Globus pallidus (tissue), 1 donor: ENCODE measurements at regions not wholly inside any gene's neighbourhood (a gene's known extent, or its start where the extent isn't known, plus 50 kb on each side); places are given as distances from the start of the nearest gene placed in this dataset.
"Not testable (repeated sequence)": the region's sequence is repeated elsewhere in the genome, so short reads cannot be mapped to it uniquely, and the experiment has no call there.

Source experiments
- DNase-seq: peaks from one replicate; pipeline ENCODE4 v3.0.0-alpha.2; 2015; ENCODE audit warnings: low spot score

DNA sequence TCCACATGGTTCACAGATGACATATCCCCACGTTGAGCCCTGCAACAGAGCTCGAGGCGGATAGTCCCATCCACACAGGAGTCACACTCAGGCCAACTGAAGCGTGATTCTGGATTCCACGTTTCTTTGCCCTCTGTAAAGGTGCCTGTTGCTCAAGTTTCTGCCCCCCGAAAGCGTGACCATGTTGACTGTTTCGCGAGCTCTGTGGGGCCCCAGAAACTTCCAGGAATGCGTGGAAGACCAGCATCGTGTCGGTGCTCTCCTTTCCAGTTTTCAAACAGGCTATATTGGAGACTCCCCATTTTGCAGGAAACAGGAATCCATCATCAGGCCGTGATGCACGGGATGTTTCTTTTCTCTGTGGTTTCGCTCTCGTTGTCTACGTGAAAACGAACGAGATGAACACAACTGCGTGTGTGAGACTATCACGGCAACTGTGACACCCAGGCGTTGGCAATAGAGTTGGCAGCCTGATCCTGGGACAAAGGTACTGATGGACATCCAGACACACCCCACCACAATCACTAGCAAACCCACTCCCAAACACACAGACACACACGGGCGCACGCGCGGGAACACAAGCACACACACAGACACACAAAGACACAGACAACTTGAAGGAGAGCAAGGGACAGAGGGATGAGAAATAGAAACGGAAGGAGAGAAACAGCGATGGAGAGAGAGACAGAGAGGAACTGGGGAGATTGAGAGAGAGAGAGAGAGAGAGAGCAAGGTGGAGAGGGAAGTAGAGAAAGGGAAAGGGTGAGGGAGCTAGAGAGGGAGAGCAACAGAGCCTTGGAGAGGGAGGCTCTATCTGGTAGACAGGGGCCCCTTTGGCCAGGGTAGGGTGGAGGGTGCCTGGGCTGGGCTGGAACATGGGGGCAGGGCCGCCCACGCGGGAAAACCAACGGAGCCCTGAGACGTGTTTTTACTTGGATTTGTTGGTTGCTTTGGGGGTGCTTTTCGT lies 1609.3 kb downstream of the SPATA31A7 start:
- DNase-seq = peak; percentile 57

DNA sequence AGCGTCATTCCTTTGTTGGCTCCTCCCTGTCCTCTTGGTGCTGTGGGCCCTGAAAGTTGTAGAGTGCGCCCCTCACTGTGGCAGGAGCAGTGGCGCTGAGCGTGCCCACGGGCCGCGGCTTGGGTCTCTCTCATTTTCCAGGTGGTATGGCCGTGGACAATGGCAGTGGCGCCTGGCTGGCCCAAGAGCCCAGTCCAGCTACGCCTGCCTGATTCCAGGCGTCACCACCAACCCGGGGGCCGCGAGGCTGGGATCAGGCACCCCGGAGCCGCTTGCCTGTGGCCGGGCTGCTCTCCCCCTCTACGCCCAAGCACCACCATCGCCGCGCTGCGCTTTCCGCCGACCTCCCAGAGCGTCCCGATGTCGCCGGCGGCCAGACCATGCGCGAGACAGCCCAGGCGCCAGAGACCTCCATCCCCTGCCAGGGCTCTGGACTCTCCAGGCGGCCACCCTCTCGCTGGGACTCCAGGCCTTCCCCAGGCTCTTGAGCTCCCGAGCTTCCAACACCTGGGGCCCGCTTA lies 1610.1 kb downstream of the SPATA31A7 start:
- peak; percentile 37 for DNase-seq

DNA sequence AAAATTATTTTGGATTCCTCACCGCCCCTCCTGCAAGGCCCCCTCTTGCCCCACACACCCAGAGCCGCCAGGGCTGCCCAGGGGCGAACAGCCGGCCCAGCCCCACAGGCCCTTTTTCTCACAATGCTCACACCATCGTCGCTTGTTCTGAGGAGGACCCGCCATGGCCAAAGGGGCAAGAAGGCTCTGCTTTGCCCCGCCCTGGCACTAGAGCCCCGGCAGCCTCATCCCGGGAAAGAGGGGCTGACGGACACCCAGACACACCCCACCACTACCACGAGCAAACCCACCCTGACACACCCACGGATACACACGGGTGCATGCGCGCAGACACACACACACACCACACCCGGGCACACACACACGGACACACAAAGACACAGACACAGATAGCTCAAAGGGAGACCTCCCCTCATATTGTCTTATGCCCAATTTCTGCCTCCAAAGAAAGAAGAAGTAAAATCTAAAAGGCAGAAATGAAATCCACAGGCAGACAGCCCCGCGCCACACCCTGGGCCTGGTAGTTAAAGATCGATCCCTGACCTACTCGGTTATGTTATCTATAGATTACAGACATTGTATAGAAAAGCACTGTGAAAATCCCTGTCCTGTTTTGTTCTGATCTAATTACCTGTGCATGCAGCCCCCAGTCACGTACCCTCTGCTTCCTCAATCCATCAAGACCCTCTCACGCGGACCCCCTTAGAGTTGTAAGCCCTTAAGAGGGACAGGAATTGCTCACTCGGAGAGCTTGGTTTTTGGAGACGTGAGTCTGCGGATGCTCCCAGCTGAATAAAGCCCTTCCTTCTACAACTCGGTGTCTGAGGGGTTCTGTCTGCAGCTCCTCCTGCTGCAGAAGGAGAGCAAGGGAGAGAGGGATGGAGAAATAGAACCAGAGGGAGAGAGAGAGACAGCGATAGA lies 1610.9 kb downstream of the SPATA31A7 start:
- DNase-seq = peak; percentile 47

- DNase-seq = peak; percentile 53
These were observed 1611.6 kb downstream of the SPATA31A7 start for GRCh38 chr9:62801372-62801811.

GRCh38 chr9:62801961-62802718 lies 1612.3 kb downstream of the SPATA31A7 start:
- peak; percentile 82 for DNase-seq

DNA sequence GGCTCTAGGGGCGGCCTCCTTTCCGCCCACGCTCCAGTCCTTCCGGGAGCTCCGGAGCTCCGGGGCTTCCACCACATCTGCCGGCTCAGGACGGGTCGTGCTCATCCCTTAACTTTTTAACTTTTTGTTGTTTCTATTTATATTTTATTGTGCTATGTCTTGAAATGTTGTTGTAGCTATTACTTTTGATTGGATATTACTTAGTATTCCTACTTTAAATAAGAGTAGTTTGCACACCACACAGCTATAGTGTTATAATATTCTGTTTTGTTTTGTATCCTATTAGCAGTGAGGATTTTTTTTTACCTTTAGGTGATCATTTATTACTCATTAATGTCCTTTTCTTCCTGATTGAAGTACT lies 1612.9 kb downstream of the SPATA31A7 start:
- DNase-seq = not testable (repeated sequence)

DNA sequence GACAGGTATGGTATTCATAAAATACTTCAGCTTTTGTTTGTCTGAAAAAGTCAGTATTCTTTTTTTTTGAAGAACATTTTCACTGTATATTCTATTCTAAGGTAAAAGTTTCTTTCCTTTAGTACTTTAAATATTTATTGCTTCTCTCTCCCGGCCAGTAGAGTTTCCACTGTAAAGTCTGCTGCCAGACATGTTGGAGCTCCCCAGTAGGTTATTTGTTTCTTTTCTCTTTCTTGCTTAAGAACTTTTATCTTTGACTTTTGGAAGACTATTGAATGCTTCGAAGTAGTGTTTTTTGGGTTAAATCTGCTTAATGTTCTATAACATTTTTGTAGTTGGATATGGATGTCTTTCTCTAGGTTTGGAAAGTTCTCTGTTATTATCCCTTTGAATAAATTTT lies 1613.3 kb downstream of the SPATA31A7 start:
- not testable (repeated sequence) for DNase-seq

- DNase-seq = not testable (repeated sequence)
These were observed 1614.5 kb downstream of the SPATA31A7 start for GRCh38 chr9:62804314-62804713.

DNA sequence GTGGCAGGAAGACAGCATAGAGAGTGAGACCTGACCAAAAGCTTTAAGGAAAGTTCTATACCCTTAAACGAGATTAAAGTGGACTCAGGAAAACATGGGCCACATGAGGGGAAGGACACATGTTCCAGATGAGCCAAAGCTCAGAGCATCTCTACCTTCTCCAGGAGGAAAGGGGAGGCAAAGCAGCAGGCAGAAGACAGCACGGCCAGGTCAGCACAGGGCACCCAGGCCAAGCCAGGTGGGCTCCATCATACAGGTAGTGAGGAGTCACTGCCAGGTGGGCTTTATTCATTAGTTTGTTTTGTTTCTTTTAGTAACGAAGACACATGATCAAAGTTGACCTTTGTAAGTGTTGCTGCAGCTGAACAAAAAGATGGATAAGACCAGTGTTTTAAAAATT lies 1617.6 kb downstream of the SPATA31A7 start:
- not testable (repeated sequence) for DNase-seq

GRCh38 chr9:62808081-62808480 lies 1618.2 kb downstream of the SPATA31A7 start:
- not testable (repeated sequence) for DNase-seq

DNA sequence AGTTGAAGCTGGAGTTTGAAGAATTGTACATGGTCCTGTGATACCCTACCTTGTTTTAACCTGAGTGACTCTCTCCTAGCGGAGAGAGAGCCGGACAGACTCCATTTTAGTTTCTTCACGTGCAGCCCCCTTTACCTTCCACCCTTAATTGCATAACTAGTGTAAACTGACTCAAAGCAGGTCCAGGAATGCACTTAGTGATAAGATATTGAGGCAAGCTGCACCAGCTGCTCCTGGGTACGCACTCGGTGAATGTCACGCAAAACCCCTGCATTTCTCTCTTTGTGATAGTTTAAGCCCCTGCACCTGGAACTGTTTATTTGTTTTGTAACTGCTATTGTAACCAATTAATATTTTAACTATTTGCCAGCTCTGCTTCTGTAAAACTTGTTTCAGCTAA lies 1620.5 kb downstream of the SPATA31A7 start:
- DNase-seq = not testable (repeated sequence)

DNA sequence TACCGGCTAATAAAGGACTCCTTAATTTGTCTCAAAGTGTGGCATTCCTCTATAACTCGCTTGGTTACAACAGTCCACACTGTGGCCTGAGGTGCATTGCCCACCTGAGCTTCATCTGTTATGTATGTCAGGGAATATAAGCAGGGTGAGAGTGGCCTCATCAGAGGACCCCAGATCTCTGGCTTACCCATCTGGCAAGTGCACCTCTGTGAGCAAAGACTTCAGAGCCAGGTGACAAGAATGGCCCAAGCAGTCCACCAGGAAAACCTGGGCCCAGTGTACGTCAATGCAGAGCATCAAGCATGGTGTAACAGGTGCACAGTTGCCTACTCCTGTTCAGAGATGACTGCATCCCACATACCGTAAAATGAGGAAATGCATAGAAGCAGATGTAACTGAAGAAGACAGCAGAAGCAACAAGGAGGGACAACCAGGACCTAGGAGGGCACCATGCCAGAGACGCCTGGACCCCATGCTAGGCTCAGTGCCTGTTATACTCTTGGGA lies 1621.0 kb downstream of the SPATA31A7 start:
- DNase-seq = not testable (repeated sequence)

DNA sequence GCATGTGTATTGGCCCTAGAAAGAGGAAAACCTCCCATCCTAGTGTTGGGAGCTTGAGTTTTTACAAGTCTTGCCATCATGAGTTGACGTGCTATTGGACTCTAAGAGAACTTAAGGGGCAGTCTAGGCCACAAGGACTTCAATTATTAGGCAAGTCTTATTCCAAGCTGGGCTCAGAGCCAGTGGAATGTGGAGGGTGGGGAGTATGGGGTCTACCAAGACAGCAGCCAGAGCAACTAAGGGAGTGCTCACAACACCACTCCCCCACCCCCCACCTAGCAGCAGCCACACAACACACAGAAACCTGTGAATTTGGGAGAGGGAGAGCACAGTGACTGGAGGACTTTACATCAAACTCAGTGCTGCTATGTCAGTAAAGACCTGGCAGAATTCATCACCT lies 1625.6 kb downstream of the SPATA31A7 start:
- not testable (repeated sequence) for DNase-seq

GRCh38 chr9:62816331-62816730 lies 1626.5 kb downstream of the SPATA31A7 start:
- not testable (repeated sequence) for DNase-seq

GRCh38 chr9:62817214-62817613 lies 1627.4 kb downstream of the SPATA31A7 start:
- not testable (repeated sequence) for DNase-seq

DNA sequence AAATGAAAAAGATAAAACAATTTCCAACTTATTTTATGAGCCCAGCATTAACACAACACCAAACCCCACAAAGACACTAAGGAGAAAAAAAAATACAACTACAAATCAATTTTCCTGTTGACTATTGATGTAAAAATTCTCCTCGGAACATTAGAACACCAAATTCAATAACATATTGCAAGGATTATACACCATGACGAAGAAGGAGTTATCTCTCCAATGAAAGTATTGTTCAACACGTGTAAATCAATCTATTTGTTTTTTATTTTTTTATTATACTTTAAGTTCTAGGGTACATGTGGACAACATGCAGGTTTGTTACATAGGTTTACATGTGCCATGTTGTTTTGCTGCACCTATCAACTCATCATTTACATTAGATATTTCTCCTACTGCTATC lies 1632.3 kb downstream of the SPATA31A7 start:
- DNase-seq = not testable (repeated sequence)

DNA sequence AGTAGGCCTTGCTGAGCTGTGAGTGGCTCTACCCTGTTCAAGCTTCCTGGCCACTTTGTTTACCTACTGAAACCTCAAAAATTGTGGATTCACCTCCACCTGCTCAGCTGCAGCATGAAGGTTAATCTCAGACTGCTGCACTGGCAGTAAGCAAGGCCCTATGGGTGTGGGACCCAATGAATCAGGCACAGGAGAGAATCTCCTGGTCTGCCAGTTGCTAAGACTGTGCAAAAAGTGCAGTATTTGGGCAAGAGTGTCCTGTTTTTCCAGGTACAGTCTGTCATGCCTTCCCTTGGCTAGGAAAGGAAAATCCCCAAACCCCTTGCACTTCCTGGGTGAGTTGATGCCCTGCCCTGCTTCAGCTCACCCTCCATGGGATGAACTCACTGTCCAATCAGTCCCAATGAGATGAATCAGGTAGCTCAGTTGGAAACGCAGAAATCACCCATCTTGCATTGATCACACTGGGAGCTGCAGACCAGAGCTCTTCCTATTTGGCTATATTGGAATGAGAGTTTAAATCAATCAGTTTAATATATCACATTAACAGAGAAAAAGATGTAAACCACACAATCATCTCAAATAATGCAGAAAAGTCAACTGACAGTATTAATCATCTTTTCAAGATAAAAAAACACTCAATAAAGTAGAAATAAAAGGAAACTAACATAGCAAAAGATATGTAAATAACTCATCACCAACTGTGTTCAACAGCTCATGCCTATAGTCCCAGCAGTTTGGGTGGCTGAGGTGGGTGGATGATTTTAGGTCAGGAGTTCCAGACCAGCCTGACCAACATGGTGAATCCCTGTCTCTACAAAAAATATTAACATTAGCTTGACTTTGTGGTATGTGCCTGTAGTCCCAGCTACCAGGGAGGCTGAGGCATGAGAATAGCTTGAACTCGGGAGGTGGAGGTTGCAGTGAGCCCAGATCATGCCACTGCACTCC lies 1638.4 kb downstream of the SPATA31A7 start:
- not testable (repeated sequence) for DNase-seq

GRCh38 chr9:62830829-62831459 lies 1641.1 kb downstream of the SPATA31A7 start:
- DNase-seq = not testable (repeated sequence)
